ENCODE measurements at regions not wholly inside any gene's neighbourhood (a gene's known extent, or its start where the extent isn't known, plus 50 kb on each side); places are given as distances from the start of the nearest gene placed in this dataset.
A peak's percentile ranks its signal among the peaks of the same experiment; 100 is the strongest.
"Not testable (repeated sequence)": the region's sequence is repeated elsewhere in the genome, so short reads cannot be mapped to it uniquely, and the experiment has no call there.

DNA sequence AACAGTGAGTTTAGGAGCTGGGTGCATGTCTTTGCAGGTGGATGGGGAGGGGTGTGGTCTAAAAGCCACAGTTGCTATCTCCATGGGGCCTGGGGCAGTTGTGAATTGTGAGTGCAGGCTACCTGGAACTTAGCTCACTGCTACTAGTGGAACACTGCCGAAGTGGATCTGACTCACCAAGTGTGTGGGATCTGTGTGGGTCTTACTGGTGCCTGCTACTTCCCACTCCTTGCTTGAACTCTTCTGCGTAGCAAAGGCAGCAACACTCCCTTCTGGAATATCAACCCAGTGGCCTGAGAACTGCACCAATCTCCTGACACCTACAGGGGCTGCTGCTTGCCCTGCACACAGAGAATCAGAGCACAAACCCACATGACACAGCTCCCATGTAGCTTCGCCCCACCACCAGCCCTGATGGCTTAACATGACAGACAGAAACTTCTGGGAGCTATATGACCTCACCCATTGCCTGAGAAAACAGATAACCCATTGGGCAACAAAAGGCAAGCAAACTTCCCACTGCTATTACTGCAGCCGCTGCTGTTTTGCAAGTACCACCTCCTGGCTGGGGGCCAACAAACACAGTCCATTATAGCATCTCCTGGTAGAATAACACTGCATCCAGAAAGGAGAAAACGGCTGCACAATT lies 455.1 kb upstream of the DDX18 start:
- peak in 1 of 51 donors; percentile 19 for DNase-seq

- DNase-seq, result no peak
Observed at GRCh38 chr2:117360586-117360985, 453.9 kb upstream of the DDX18 start.

- DNase-seq, result no peak
Observed at GRCh38 chr2:117378653-117379052, 435.8 kb upstream of the DDX18 start.

DNA sequence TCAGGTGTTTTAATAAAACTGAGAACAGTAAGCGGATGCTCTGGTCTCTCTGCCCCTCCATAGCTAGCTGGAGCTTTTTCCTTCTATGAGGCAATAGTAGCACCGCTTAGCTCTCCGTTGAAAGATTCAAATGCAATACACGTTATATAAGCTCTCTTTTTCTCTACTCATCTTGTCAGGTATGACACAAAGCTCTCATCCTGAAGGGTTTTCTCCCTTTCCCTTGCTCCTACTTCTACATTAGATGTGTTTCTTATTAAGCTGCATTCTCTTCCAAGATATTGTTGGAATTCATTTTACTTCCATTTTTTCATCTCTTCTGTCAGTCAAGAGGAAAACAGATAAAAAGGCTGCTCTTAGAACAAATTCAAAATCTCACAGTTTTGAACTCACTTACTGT lies 434.6 kb upstream of the DDX18 start:
- DNase-seq, result no peak

DNA sequence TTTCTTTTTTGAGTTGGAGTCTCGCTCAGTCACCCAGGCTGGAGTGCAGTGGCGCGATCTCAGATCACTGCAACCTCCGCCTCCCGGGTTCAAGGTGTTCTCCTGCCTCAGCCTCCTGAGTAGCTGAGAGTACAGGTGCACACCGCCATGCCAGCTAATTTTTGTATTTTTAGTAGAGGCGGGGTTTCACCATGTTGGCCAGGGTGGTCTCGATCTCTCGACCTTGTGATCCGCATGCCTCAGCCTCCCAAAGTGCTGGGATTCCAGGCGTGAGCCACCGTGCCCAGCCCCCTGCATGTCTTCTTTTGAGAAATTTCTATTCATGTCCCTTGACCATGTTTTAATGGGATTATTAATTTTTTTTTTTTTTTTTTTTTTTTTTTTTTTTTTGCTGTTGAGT lies 430.5 kb upstream of the DDX18 start:
- not testable (repeated sequence) for DNase-seq

GRCh38 chr2:117396161-117396560 lies 418.3 kb upstream of the DDX18 start:
- no peak for DNase-seq

- DNase-seq, result no peak
Observed at GRCh38 chr2:117401582-117401981, 412.9 kb upstream of the DDX18 start.

DNA sequence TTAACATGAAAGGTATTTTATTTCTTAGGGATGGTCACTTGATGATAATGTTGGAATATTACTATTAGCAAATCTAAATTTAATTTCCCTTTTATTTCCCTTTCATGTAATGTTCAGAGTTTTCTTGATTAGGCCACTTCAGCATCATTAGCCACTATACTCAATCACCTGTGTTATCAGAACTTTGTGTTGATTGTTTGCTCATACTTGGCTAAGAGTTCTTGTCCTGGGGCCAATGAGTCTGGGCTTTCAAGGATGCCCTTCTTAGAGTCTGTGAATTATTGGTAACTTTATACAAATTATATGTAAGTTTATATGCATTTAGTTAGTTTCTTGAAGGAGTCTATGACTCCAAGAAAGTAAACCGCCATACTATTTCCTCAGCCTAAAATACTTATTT lies 408.0 kb upstream of the DDX18 start:
- DNase-seq, result no peak

- no peak for DNase-seq
Observed at GRCh38 chr2:117407746-117408145, 406.7 kb upstream of the DDX18 start.

DNA sequence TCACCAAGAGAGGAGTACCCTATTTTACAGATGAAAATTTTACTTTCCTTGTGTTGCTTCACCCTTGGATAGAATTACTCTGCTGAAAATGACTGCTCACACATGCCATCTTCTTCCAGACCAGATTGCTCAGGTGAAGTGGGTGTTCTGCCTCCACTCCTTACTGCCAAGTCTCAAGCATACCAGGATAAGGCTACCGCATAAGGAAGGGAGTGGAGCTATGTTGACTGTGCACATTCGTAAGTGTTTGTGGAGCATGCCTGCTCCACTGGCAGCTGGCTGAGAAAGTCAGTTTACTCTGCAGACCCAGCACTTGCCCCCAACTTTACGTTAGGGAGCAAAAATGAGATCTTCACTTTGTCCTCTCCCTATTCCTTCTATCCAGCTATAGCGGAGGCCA lies 405.0 kb upstream of the DDX18 start:
- no peak for DNase-seq

- no peak for DNase-seq
Observed at GRCh38 chr2:117411983-117412382, 402.5 kb upstream of the DDX18 start.

- DNase-seq, result no peak
Observed at GRCh38 chr2:117432746-117433145, 381.7 kb upstream of the DDX18 start.

DNA sequence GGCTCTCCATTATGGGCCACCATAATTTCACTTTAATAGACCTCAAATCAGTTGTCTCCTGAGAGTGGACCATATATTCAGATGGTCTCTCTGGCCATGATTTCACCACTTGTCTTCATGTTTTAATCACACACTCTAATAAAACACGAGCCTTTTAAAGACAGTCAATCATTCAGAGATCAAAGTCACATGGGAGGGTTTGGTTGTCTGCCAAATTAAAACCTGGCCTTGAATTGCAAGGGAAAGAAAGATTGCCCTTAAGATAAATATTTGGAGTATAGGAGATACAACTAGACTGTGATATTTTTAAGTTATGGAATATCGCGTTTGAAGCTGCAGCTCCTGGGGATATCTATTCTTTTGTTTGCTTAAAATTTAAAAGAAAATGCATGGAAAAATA lies 377.8 kb upstream of the DDX18 start:
- DNase-seq, result no peak

- DNase-seq, result peak in 11 of 51 donors; percentile 1 to 29 (median 4)
Observed at GRCh38 chr2:117470311-117471095, 344.0 kb upstream of the DDX18 start.

GRCh38 chr2:117481608-117482007 lies 332.9 kb upstream of the DDX18 start:
- DNase-seq, result no peak

DNA sequence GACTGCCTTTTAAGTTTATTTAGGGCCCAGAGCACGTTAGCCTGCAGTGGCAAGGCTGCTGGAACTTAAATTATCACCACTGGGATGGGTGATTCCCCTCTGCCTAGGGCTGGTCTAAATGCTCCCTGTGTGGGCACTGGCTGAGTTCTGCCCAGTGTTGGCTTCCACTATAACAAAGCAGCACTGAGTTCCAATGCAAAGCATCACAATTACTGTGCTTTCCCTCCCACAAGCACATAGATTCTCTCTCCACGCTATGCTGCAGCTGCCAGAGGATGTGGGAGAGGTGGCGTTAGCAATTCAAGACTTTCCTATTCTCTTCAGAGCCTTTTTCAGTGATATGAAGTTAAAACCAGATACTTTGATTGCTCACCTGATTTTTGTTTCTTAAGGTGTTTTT lies 328.9 kb upstream of the DDX18 start:
- no peak for DNase-seq

DNA sequence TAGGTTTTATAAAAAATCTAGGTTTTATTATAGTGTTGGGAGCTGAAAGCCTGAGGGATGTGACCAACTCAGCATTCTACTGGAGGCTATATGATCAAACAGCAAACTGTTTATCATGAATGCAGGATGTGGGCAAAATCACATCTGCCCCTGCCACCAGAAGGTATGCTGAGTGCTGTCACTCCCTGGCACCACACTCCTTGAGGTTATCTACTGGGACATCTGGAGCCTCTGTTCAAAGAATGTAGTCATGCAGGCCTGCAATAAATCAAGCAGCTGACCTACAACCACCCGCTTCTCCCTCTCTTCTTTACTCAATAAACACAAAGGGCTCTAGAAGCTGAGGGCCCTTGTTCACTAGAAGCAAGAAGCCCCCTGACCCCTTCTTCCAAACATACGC lies 328.4 kb upstream of the DDX18 start:
- no peak for DNase-seq

DNA sequence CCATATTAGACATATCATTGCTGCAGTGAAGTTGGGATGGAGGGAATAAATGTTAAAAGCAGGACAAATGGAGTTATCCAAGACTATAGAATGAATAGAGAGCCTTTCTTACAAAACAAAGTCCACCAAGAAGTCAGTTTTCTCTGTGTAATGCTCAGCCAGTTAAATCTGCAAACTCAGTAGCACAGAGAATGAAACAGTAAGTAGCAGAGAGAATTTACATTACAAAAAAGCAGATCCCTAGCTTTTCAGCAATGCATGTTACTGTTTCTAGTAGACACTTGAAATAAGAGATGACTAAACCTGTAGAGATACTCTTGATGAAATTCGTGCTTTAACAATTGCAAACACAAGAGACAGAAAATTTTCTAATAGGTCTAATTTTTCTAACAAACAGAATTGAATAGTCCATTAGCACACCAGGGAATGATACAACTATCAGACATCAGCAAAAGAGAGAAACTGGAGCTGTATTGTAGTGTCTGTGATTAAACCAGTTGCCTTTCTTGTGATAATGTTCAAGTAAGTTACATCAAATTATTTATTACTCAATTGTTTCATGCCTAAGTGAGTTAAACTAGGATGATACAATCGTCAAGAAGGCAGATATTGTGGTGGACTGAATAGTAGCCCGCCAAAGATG lies 322.2 kb upstream of the DDX18 start:
- no peak for DNase-seq

DNA sequence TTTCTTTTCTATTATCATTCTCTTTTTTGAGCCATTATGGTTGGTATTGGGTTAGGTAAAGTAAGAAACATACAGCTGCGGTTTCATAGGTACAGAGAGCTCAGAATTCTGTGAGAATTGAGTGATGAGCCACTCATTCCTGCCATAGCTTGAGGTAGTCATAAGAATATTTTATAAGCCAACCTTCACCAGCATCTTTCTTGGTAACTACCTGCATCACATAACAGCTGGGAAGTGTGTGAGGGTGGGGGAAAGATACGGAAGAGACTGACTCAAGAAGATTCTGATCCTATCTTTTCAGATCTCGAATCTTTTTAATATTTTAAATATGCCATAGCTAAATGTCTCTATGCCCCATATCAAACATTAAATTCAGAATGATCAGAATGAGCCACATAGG lies 313.8 kb upstream of the DDX18 start:
- DNase-seq, result no peak

- no peak for DNase-seq
Observed at GRCh38 chr2:117502121-117502520, 312.4 kb upstream of the DDX18 start.

DNA sequence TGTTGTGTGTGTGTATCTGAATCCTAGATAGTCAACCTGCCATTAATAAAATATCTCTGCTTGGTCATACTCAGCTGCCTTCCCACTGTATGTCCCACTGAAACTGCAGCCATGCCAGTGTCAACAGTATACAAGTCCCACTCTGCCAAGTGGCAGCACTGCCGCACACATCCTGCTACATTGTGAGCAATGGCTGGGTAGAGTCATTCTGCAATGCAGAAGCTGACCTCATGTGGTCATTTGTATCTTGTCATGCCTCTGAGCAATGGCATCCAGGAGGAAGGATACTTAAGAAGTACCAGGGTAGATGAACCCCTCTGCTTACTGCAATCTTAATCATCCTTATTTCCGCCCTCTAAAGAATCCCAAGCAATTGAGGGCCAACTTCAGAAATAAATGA lies 302.2 kb upstream of the DDX18 start:
- no peak for DNase-seq

DNA sequence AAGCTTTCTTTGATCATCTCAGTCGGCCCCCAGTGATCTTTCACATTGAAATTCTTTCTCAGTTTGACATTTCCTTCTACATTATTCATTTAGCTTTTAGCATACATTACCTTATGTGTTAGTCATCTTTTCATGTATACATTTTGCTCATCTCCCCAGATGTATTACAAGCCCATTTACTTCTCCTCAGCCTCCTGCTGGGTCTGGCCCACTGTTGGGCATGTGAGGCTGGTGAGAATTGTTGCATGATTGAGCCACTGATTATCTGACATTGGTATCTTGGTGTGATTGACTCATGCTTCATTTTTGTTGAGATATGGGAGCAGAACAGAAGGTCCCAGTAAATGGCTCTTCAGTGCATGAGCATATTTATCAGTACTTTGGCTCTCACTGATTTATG lies 300.1 kb upstream of the DDX18 start:
- no peak for DNase-seq

DNA sequence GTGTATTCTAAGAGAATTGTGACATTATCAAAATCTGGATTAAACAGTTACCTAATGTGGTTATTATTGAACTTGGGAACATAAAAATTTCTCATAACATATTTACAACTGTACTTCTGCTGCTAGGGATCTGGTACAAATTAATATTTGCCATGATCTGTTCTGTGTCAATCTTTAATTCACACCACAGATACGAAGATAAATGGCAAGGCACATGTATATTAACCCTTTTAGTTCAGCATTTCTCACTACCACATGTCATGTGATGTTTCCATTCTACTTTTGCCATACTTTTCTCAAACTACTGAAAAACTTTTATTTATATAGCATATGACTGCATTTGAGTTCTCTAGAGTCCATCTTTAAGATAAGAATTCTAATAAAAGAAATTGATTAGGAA lies 295.3 kb upstream of the DDX18 start:
- no peak for DNase-seq

All from hypothalamus (tissue), 51 donors.